Pancreas (tissue), 10 donors: ENCODE measurements at regions not wholly inside any gene's neighbourhood (a gene's known extent, or its start where the extent isn't known, plus 50 kb on each side); places are given as distances from the start of the nearest gene placed in this dataset.

ENCODE experiments used
- ATAC-seq, 4 donors: fragments of 200-7000 bp; cut with Tn5 transposase; one replicate each; pipeline versions ENCODE4 v1.8.0 to v1.9.1; 2020; ENCODE audit warnings: mild to moderate bottlenecking in 4 of 4, moderate library complexity in 4 of 4
- DNase-seq, 6 donors: peaks; one replicate each; pipeline ENCODE4 v3.0.0-alpha.2; 2020
- FAIRE-seq: peaks from 2 replicates; lab custom pipeline; 2012; peaks lifted over from hg19 to GRCh38; lab: Jason Lieb, UNC
- H3K27ac ChIP-seq, 4 donors: fragments of 200-600 bp; sonication (generic); 1 replicate in 3 of 4; 2 replicates in 1 of 4; pipeline versions ENCODE4 v1.5.0 to v1.8.0; 2020
- H3K27me3 ChIP-seq, 4 donors: fragments of 200-600 bp; one replicate each; pipeline ENCODE4 v1.8.0; 2021
- H3K36me3 ChIP-seq, 3 donors: fragments of 200-600 bp; sonication (generic) in 1 of 3; one replicate each; pipeline versions ENCODE4 v1.5.0 to v1.8.0; 2020 to 2021
- H3K4me1 ChIP-seq, 3 donors: fragments of 200-600 bp; one replicate each; pipeline ENCODE4 v1.8.0; 2021
- H3K4me3 ChIP-seq, 4 donors: fragments of 200-600 bp; sonication (generic) in 2 of 4; one replicate each; pipeline versions ENCODE4 v1.5.0 to v1.8.0; 2020 to 2021
- H3K9me3 ChIP-seq, 4 donors: fragments of 200-600 bp; one replicate each; pipeline ENCODE4 v1.8.0; 2021
- CTCF ChIP-seq, 4 donors: fragments of 200-600 bp; sonication (generic) in 3 of 4; IDR thresholded peaks; one replicate each; pipeline versions ENCODE4 v1.5.0 to v1.8.0; 2021; ENCODE audit warnings: antibody characterized with exemption in 4 of 4
- WGBS, 2 donors: extraction: QIAGEN DNeasy Blood & Tissue Kit; methylation state at CpG; one replicate each; pipeline ENCODE4 v1.1.7; 2013; 5-methylcytosine and 5-hydroxymethylcytosine counted together
- intact Hi-C, 3 donors: fragments of 100-400 bp; cut with DNase I; formaldehyde crosslinking; loops; one replicate each; pipeline versions ENCODE4 v1.11.1 to v1.14.2; 2022
- donor health status: healthy with polysubstance abuse.
- donor health status: DM: no; HTN: no; CAD: no; lungs with moderate emphysema.
- donor health status: DM: no; HTN: no; CAD: no.
- donor health status: control.
- donor health status: control.
- donor health status: Bipolar disorder and iron deficiency.
- donor health status: DM: yes; HTN: yes; CAD: no.
- donor health status: DM: no; HTN: no; CAD: no.
- donor health status: DM: no; HTN: no; CAD: no.
- donor health status: DM: yes; HTN: yes; CAD: no.

GRCh38 chr7:94160719-94161435, 156.7 kb upstream of the BET1 start:
- no peaks in the 10 kb centered on the region for H3K4me1 ChIP-seq
- intact Hi-C loops = no loop called here
- H3K27ac ChIP-seq = no peak overlapping the region
- WGBS, 2 donors = 56 to 71% methylated on average over 3 of the region's 3 CpGs
- no peak for TF ChIP-seq CTCF (IDR thresholded peaks at IDR 0.05)
- DNase-seq (no peak), FAIRE-seq (no peak), ATAC-seq (no peak)
- no peaks in the 10 kb centered on the region for H3K9me3 ChIP-seq
- no peaks in the 10 kb centered on the region for H3K36me3 ChIP-seq
- H3K4me3 ChIP-seq = no peak overlapping the region
- no peaks in the 10 kb centered on the region for H3K27me3 ChIP-seq

- H3K27ac ChIP-seq = no peak overlapping the region
- no peak for FAIRE-seq
- DNase-seq = no peak
- no peaks in the 10 kb centered on the region for H3K27me3 ChIP-seq
- WGBS, 2 donors = 78 to 81% methylated on average over 6 of the region's 6 CpGs
- H3K9me3 ChIP-seq = no peaks in the 10 kb centered on the region
- no peak for TF ChIP-seq CTCF (IDR thresholded peaks at IDR 0.05)
- H3K4me1 ChIP-seq = no peaks in the 10 kb centered on the region
- no peak overlapping the region for H3K4me3 ChIP-seq
- no peaks in the 10 kb centered on the region for H3K36me3 ChIP-seq
- ATAC-seq = no peak
- intact Hi-C loops = no loop called here
Observed at GRCh38 chr7:94161476-94161875, 157.3 kb upstream of the BET1 start.

- TF ChIP-seq CTCF (IDR thresholded peaks at IDR 0.05) = no peak
Observed at GRCh38 chr7:94169682-94170081, 165.5 kb upstream of the BET1 start.

GRCh38 chr7:94170836-94171235, 166.7 kb upstream of the BET1 start:
- FAIRE-seq = no peak
- intact Hi-C loops = no loop called here

More at GRCh38 chr7:94169682-94170081, 165.5 kb upstream of the BET1 start:
- Histone ChIP-seq H3K36me3 (no peaks in the 10 kb centered on the region), H3K27me3 (no peaks in the 10 kb centered on the region), H3K4me3 (no peak overlapping the region), H3K27ac (no peak overlapping the region), H3K9me3 (no peaks in the 10 kb centered on the region), H3K4me1 (no peaks in the 10 kb centered on the region)
- no peak for FAIRE-seq
- 92 to 97% methylated on average over 4 of the region's 4 CpGs for WGBS, 2 donors
- ATAC-seq = no peak
- no peak for DNase-seq
- intact Hi-C loops = no loop called here

More at GRCh38 chr7:94170836-94171235, 166.7 kb upstream of the BET1 start:
- H3K36me3 ChIP-seq = no peaks in the 10 kb centered on the region
- no peaks in the 10 kb centered on the region for H3K4me1 ChIP-seq
- no peak for ATAC-seq
- H3K27ac ChIP-seq = no peak overlapping the region
- DNase-seq = no peak
- H3K4me3 ChIP-seq = no peak overlapping the region
- H3K9me3 ChIP-seq = no peaks in the 10 kb centered on the region
- no peak for TF ChIP-seq CTCF (IDR thresholded peaks at IDR 0.05)
- no peaks in the 10 kb centered on the region for H3K27me3 ChIP-seq
